ENCODE measurements at regions not wholly inside any gene's neighbourhood (a gene's known extent, or its start where the extent isn't known, plus 50 kb on each side); places are given as distances from the start of the nearest gene placed in this dataset.

GRCh38 chr9:82273121-82273520, 284.5 kb downstream of the SPATA31D1 start:
- DNase-seq (ENCODE audit: low read depth): peak; percentile 15
- TF ChIP-seq CTCF (IDR thresholded peaks at IDR 0.05; ENCODE audit: insufficient read depth, low read depth, low read length, missing control alignments): no peak
- H3K4me3 ChIP-seq (ENCODE audit: low read length): no peak overlapping the region

GRCh38 chr9:82275258-82275927, 286.8 kb downstream of the SPATA31D1 start:
- H3K4me3 ChIP-seq (ENCODE audit: low read length): no peak overlapping the region
- TF ChIP-seq CTCF (IDR thresholded peaks at IDR 0.05; ENCODE audit: insufficient read depth, low read depth, low read length, missing control alignments): no peak
- DNase-seq (ENCODE audit: low read depth): peak; percentile 51

- TF ChIP-seq CTCF (IDR thresholded peaks at IDR 0.05; ENCODE audit: insufficient read depth, low read depth, low read length, missing control alignments): no peak
- DNase-seq (ENCODE audit: low read depth): no peak
These were observed 292.5 kb downstream of the SPATA31D1 start for GRCh38 chr9:82281066-82281465.

GRCh38 chr9:82284758-82285157, 296.2 kb downstream of the SPATA31D1 start:
- no peak for TF ChIP-seq CTCF (IDR thresholded peaks at IDR 0.05; ENCODE audit: insufficient read depth, low read depth, low read length, missing control alignments)
- peak; percentile 15 for DNase-seq (ENCODE audit: low read depth)
- no peak overlapping the region for H3K4me3 ChIP-seq (ENCODE audit: low read length)

More at GRCh38 chr9:82281066-82281465, 292.5 kb downstream of the SPATA31D1 start:
- no peak overlapping the region for H3K4me3 ChIP-seq (ENCODE audit: low read length)

GRCh38 chr9:82295181-82295580, 306.6 kb downstream of the SPATA31D1 start:
- TF ChIP-seq CTCF (IDR thresholded peaks at IDR 0.05; ENCODE audit: insufficient read depth, low read depth, low read length, missing control alignments): no peak
- no peak overlapping the region for H3K4me3 ChIP-seq (ENCODE audit: low read length)
- DNase-seq (ENCODE audit: low read depth): no peak

GRCh38 chr9:82299870-82300269, 311.3 kb downstream of the SPATA31D1 start:
- no peak for DNase-seq (ENCODE audit: low read depth)
- H3K4me3 ChIP-seq (ENCODE audit: low read length): no peak overlapping the region
- TF ChIP-seq CTCF (IDR thresholded peaks at IDR 0.05; ENCODE audit: insufficient read depth, low read depth, low read length, missing control alignments): no peak

Measured in epithelial cell of esophagus (primary cell).